ENCODE measurements at regions not wholly inside any gene's neighbourhood (a gene's known extent, or its start where the extent isn't known, plus 50 kb on each side); places are given as distances from the start of the nearest gene placed in this dataset.
"Not testable (repeated sequence)": the region's sequence is repeated elsewhere in the genome, so short reads cannot be mapped to it uniquely, and the experiment has no call there.

DNA sequence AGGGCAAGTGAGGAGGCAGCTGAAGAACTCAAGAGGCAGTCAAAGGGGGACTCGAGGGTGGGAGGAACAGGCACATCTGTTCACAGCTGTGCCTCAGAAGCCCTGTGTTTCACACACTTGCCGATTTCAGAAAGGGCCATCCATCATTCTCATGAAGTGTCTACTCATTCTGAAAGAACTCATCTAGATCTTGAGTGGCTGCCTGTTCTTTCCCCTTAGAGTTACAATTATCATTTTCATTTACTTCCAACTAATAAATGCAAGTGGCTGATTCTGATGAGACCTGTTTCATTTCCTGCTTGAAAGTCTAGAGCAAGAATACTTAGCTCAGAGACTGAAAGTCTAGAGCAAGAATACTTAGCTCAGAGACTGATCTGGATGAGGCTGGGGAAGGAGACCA is 1145.1 kb downstream of the UQCRFS1 start:
- intact Hi-C loops (cut with DNase I) = no loop called here

DNA sequence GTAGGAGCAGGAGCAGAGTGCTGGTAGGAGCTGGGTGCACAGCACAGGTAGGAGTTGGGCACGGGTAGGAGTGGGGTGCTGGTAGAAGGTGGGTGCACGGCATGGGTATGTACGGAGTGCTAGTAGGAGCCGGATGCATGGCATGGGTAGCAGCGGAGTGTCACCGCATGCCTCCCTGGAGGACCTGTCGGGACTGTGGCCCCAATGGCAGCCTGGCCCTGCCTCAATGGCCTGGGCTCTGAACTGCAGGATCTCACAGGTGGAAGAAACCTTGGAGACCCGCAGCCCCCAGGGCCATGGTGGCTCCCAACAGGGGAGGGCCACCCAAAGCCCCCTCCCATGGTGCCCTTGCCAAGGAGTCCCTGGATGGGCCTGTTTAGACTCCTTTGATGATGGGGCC is 1146.0 kb downstream of the UQCRFS1 start:
- no peak overlapping the region for H3K4me3 ChIP-seq
- no peak overlapping the region for H3K27ac ChIP-seq
- H3K4me1 ChIP-seq = no peaks in the 10 kb centered on the region
- no peaks in the 10 kb centered on the region for H3K36me3 ChIP-seq
- H3K27me3 ChIP-seq = no peaks in the 10 kb centered on the region
- H3K9me3 ChIP-seq = no peaks in the 10 kb centered on the region
- intact Hi-C loops (cut with DNase I) = no loop called here
- DNase-seq (ENCODE audit: extremely low spot score in 2 of 2) = no peak
- TF ChIP-seq POLR2A (IDR thresholded peaks at IDR 0.05) (no peak), POLR2AphosphoS5 (IDR thresholded peaks at IDR 0.05; ENCODE audit: insufficient read depth in 1 of 2, low read depth in 1 of 2) (no peak)
- TF ChIP-seq, protein P1, sequence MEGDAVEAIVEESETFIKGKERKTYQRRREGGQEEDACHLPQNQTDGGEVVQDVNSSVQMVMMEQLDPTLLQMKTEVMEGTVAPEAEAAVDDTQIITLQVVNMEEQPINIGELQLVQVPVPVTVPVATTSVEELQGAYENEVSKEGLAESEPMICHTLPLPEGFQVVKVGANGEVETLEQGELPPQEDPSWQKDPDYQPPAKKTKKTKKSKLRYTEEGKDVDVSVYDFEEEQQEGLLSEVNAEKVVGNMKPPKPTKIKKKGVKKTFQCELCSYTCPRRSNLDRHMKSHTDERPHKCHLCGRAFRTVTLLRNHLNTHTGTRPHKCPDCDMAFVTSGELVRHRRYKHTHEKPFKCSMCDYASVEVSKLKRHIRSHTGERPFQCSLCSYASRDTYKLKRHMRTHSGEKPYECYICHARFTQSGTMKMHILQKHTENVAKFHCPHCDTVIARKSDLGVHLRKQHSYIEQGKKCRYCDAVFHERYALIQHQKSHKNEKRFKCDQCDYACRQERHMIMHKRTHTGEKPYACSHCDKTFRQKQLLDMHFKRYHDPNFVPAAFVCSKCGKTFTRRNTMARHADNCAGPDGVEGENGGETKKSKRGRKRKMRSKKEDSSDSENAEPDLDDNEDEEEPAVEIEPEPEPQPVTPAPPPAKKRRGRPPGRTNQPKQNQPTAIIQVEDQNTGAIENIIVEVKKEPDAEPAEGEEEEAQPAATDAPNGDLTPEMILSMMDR (IDR thresholded peaks at IDR 0.05) = no peak

More for the DNA sequence above, 1145.1 kb downstream of the UQCRFS1 start:
- H3K27ac ChIP-seq = no peak overlapping the region
- no peaks in the 10 kb centered on the region for H3K9me3 ChIP-seq
- TF ChIP-seq, protein P1 (IDR thresholded peaks at IDR 0.05) = no peak
- TF ChIP-seq POLR2A (IDR thresholded peaks at IDR 0.05) (no peak), POLR2AphosphoS5 (IDR thresholded peaks at IDR 0.05; ENCODE audit: insufficient read depth in 1 of 2, low read depth in 1 of 2) (no peak)
- no peaks in the 10 kb centered on the region for H3K36me3 ChIP-seq
- DNase-seq (ENCODE audit: extremely low spot score in 2 of 2) = no peak
- no peak overlapping the region for H3K4me3 ChIP-seq
- no peaks in the 10 kb centered on the region for H3K4me1 ChIP-seq
- no peaks in the 10 kb centered on the region for H3K27me3 ChIP-seq

DNA sequence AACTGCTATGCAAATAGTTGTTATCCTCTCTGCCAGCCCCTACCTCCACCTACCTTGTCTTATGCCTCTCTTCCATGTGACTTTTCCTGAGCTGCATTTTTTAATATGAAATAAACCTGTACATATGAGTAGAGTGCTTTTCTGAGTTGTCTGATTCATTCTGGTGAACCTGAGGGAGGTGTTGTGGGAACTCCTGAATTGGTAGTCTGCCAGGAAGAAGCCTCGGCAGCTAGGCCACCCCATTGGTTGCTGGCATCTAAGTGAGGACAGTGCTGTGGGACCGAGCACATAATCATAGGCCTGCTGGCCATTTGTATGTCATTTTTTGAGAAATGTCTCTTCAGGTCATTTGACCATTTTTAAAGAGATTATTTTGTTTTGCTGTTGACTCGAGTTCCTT is 1146.8 kb downstream of the UQCRFS1 start:
- no peak for TF ChIP-seq POLR2AphosphoS5 (IDR thresholded peaks at IDR 0.05; ENCODE audit: insufficient read depth in 1 of 2, low read depth in 1 of 2)
- Histone ChIP-seq H3K4me3 (no peak overlapping the region), H3K4me1 (no peaks in the 10 kb centered on the region), H3K27ac (no peak overlapping the region), H3K9me3 (no peaks in the 10 kb centered on the region), H3K27me3 (no peaks in the 10 kb centered on the region), H3K36me3 (no peaks in the 10 kb centered on the region)
- no peak for DNase-seq (ENCODE audit: extremely low spot score in 2 of 2)
- intact Hi-C loops (cut with DNase I) = no loop called here

DNA sequence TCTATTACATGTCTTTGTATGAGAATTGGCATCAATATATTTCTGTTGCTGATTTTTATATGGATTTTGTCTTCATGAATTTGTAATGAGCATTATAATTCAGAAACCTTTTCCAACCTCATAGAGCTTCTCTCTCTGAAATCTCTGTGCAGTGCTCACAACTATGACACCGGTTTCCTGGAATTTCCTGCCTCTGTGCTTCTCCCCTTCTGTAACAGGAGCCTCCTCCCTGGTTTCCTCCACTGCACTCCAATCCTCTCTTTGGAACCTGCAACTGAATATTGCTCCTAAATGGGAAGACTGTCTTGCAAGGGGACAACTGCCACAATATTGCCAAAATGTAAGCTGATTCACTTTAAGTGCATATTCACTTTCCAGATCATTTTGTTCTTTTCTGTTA is 1147.9 kb downstream of the UQCRFS1 start:
- no peaks in the 10 kb centered on the region for H3K36me3 ChIP-seq
- no peak overlapping the region for H3K4me3 ChIP-seq
- no peaks in the 10 kb centered on the region for H3K27me3 ChIP-seq
- no peak for DNase-seq (ENCODE audit: extremely low spot score in 2 of 2)
- TF ChIP-seq POLR2A (IDR thresholded peaks at IDR 0.05) = no peak
- no peak for TF ChIP-seq POLR2AphosphoS5 (IDR thresholded peaks at IDR 0.05; ENCODE audit: insufficient read depth in 1 of 2, low read depth in 1 of 2)
- TF ChIP-seq, protein P1 (IDR thresholded peaks at IDR 0.05) = no peak
- no peaks in the 10 kb centered on the region for H3K9me3 ChIP-seq
- no peaks in the 10 kb centered on the region for H3K4me1 ChIP-seq
- H3K27ac ChIP-seq = no peak overlapping the region
- intact Hi-C loops (cut with DNase I) = no loop called here

DNA sequence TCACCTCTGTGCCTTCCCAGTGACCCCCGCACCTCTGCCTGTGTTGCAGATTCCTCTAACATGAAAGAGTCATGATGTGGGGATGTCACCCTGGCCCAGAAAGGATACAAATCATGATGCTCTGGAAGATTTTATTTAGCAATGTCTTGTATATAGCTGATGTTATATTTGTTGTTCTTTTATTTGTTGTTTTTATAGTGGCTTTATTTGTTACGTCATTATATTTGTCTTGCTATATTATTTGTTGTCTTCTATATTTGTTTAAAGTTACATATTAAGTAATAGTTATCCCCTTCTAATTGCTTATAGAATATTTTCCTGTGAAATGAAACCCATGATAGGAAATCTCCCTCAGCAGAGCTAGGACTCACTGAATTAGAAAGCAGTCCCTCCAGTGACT is 1149.2 kb downstream of the UQCRFS1 start:
- Histone ChIP-seq H3K9me3 (no peaks in the 10 kb centered on the region), H3K27ac (no peak overlapping the region), H3K4me1 (no peaks in the 10 kb centered on the region), H3K36me3 (no peaks in the 10 kb centered on the region), H3K4me3 (no peak overlapping the region), H3K27me3 (no peaks in the 10 kb centered on the region)
- TF ChIP-seq POLR2A (IDR thresholded peaks at IDR 0.05) (no peak), POLR2AphosphoS5 (IDR thresholded peaks at IDR 0.05; ENCODE audit: insufficient read depth in 1 of 2, low read depth in 1 of 2) (no peak)
- TF ChIP-seq, protein P1 (IDR thresholded peaks at IDR 0.05) = no peak
- no peak for DNase-seq (ENCODE audit: extremely low spot score in 2 of 2)
- intact Hi-C loops (cut with DNase I) = no loop called here

DNA sequence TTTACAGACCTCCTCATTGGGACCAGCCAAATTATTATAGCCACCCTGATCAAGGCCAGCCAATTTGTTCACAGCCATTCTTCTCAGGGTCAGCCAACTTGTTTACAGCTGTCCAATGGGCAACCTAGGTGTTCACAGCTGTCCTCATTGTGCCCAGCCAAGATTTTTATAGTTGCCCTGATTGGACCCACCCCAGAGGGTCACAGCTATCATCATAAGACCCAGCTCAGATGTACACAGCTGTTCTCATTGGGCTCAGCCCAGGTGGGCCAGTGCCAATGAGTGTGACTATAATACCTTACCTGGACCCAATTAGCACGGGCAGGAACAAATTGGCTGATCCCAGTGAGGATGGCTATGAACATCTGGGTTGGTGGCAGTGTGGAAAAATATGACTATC is 1151.8 kb downstream of the UQCRFS1 start:
- Histone ChIP-seq H3K9me3 (no peaks in the 10 kb centered on the region), H3K4me1 (no peaks in the 10 kb centered on the region), H3K27me3 (no peaks in the 10 kb centered on the region), H3K36me3 (no peaks in the 10 kb centered on the region), H3K27ac (no peak overlapping the region), H3K4me3 (no peak overlapping the region)
- DNase-seq (ENCODE audit: extremely low spot score in 2 of 2) = no peak
- intact Hi-C loops (cut with DNase I) = no loop called here
- TF ChIP-seq, protein P1 (IDR thresholded peaks at IDR 0.05) = no peak
- TF ChIP-seq POLR2A (IDR thresholded peaks at IDR 0.05) (no peak), POLR2AphosphoS5 (IDR thresholded peaks at IDR 0.05; ENCODE audit: insufficient read depth in 1 of 2, low read depth in 1 of 2) (no peak)

DNA sequence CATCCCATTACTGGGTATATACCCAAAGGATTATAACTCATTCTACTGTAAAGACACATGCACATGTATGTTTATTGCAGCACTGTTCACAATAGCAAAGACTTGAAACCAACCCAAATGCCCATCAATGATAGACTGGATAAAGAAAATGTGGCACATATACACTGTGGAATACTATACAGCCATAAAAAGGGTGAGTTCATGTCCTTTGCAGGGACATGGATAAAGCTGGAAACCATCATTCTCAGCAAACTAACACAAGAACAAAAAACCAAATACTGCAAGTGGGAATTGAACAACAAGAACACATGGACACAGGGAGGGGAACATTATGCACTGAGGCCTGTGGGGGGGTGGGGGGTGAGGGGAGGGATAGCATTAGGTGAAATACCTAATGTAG is 1155.9 kb downstream of the UQCRFS1 start:
- H3K36me3 ChIP-seq; H3K4me1 ChIP-seq; H3K4me3 ChIP-seq; H3K27me3 ChIP-seq; H3K27ac ChIP-seq; intact Hi-C loops (cut with DNase I); H3K9me3 ChIP-seq; DNase-seq (ENCODE audit: extremely low spot score in 2 of 2): not testable (repeated sequence)

Measured in vagina (tissue), 2 donors.